ENCODE measurements at regions not wholly inside any gene's neighbourhood (a gene's known extent, or its start where the extent isn't known, plus 50 kb on each side); places are given as distances from the start of the nearest gene placed in this dataset.
A peak's percentile ranks its signal among the peaks of the same experiment; 100 is the strongest.

GRCh38 chr18:64208516-64208915 is 59.6 kb upstream of the LINC00305 start (continued):
- TF ChIP-seq TERF1 (CRISPR knock-in tag; IDR thresholded peaks at IDR 0.05) (no peak), NR2C2 (CRISPR knock-in tag; IDR thresholded peaks at IDR 0.05; ENCODE audit: borderline replicate concordance) (no peak), NFYC (CRISPR knock-in tag; IDR thresholded peaks at IDR 0.05) (no peak), MTF2 (CRISPR knock-in tag; IDR thresholded peaks at IDR 0.05; ENCODE audit: borderline replicate concordance) (no peak), SP140L (CRISPR knock-in tag; IDR thresholded peaks at IDR 0.05; ENCODE audit: borderline replicate concordance) (no peak), CREM (IDR thresholded peaks at IDR 0.05) (no peak), CREM (CRISPR knock-in tag; IDR thresholded peaks at IDR 0.05) (no peak)

- H3K4me3 ChIP-seq (replicated peaks in 1 of 3; ENCODE audit: insufficient read depth in 1 of 3, low read depth in 2 of 3, low read length in 3 of 3) = peak overlapping the region in 2 of 3 experiments; percentile 10; a peak in 1 of 6 replicates
- peak overlapping the region; percentile 48 for H3K4me2 ChIP-seq (ENCODE audit: low read depth, low read length)
- intact Hi-C loops (cut with micrococcal nuclease; ENCODE audit: unreplicated experiment) (no loop called here), in situ Hi-C loops (cut with HindIII; ENCODE audit: extremely low pct_ligation_motif_present, low pct_unique_long_range_greater_than_20kb) (no loop called here)
- no peak overlapping the region for H3K9ac ChIP-seq (ENCODE audit: insufficient read depth, low read depth, low read length)
- no peaks in the 10 kb centered on the region for H3K79me2 ChIP-seq (ENCODE audit: insufficient read depth, low read length)
- DNase-seq (ENCODE audit: low spot score) = no peak
- POLR2A ChIA-PET = no interaction called here
- ATAC-seq = no peak
- H3K4me1 ChIP-seq (ENCODE audit: insufficient read depth, low read length) = no peaks in the 10 kb centered on the region
- no peaks in the 10 kb centered on the region for H3K36me3 ChIP-seq (replicated peaks in 1 of 2; ENCODE audit: control insufficient read depth in 1 of 2, insufficient read depth in 2 of 2, low read length in 2 of 2)
- no peaks in the 10 kb centered on the region for H3K9me3 ChIP-seq (ENCODE audit: low read length)
- CTCF ChIA-PET (ENCODE audit: low intra/inter-chr PET ratio, low total read pairs) = no interaction called here
- TF ChIP-seq RNF2 (conservative IDR thresholded peaks at IDR 0.05; ENCODE audit: low read depth) (no peak), ZC3H4 (CRISPR knock-in tag; IDR thresholded peaks at IDR 0.05; ENCODE audit: borderline replicate concordance) (no peak), XBP1 (CRISPR knock-in tag; IDR thresholded peaks at IDR 0.05) (no peak), NKX3-1 (CRISPR knock-in tag; IDR thresholded peaks at IDR 0.05) (no peak), KDM6A (CRISPR knock-in tag; IDR thresholded peaks at IDR 0.05; ENCODE audit: low read depth) (no peak), SNAPC2 (CRISPR knock-in tag; IDR thresholded peaks at IDR 0.05) (no peak), GTF2F1 (IDR thresholded peaks at IDR 0.05; ENCODE audit: low read length) (no peak), ZGPAT (CRISPR knock-in tag; IDR thresholded peaks at IDR 0.05) (no peak), IRF9 (CRISPR knock-in tag; IDR thresholded peaks at IDR 0.05; ENCODE audit: borderline replicate concordance) (no peak), MEF2D (CRISPR knock-in tag; IDR thresholded peaks at IDR 0.05) (no peak), NFATC3 (CRISPR knock-in tag; IDR thresholded peaks at IDR 0.05) (no peak)
- no peak for FAIRE-seq
- no peaks in the 10 kb centered on the region for H3K27me3 ChIP-seq (ENCODE audit: control insufficient read depth in 1 of 2, insufficient read depth in 2 of 2, low read length in 2 of 2)
- H2AFZ ChIP-seq (ENCODE audit: low read length) = no peak overlapping the region
- H4K20me1 ChIP-seq (ENCODE audit: insufficient read depth, low read length) = no peaks in the 10 kb centered on the region
- 33% methylated on average over 5 of the region's 5 CpGs for WGBS (ENCODE audit: low lambda C conversion rate)
- BruUV-seq (replicated peaks) = no TSS peak
- H3K27ac ChIP-seq (ENCODE audit: extremely low read length, insufficient read depth, low read length) = no peak overlapping the region
Measured at GRCh38 chr18:64207820-64208219, 58.9 kb upstream of the LINC00305 start.
